ENCODE measurements at regions not wholly inside any gene's neighbourhood (a gene's known extent, or its start where the extent isn't known, plus 50 kb on each side); places are given as distances from the start of the nearest gene placed in this dataset.

DNA sequence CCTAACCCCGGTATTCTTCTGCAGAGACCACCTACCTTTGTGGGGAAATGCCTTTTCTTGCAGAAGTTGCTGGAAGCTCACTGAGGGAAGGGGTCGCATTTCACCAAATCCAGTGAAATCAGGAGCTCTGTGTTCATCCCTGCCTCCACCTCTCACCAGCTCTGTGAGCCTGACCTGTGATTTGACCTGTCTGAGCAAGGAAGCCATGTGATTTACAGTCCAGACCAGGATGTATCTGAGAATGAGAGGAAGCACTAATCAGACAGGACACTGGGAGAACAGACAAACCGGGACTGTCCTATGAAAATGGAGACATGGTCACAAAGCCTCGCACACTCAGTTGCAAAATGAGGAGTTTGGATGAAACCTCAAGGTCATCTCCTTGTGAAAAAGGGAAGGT, 285.4 kb downstream of the BCL11A start:
- Histone ChIP-seq H3K4me1 (no peaks in the 10 kb centered on the region), H3K36me3 (no peaks in the 10 kb centered on the region), H3K9ac (no peak overlapping the region), H3K9me3 (peaks cover 5% of the 10 kb centered on the region; the same call in 1 of the 2 replicates), H3K27me3 (no peaks in the 10 kb centered on the region), H3K27ac (no peak overlapping the region), H3K4me3 (no peak overlapping the region), H4K20me1 (no peaks in the 10 kb centered on the region), H3K4me2 (no peak overlapping the region)
- no peak for TF ChIP-seq Cebpa-rat (IDR thresholded peaks at IDR 0.05)

DNA sequence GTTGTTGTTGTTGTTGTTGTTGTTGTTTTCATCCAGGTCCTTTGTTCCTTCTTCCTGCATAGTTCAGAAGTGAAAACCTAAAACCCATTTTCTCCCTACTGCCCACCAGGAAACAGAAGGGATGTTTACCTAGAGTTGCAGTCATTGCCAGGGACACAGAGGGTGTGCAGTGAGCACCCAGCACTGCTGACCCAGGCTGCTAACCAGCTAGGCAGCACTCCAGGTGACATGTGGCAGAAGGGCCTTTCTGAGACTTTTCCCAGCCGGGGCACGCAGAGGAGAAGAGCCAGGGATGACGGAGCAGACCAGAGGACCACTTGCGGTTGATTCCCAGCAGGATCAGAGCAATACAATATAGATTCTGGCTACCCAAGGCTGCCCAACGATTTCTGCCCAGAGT, 286.3 kb downstream of the BCL11A start:
- Histone ChIP-seq H3K4me2 (no peak overlapping the region), H4K20me1 (no peaks in the 10 kb centered on the region), H3K27me3 (no peaks in the 10 kb centered on the region)

DNA sequence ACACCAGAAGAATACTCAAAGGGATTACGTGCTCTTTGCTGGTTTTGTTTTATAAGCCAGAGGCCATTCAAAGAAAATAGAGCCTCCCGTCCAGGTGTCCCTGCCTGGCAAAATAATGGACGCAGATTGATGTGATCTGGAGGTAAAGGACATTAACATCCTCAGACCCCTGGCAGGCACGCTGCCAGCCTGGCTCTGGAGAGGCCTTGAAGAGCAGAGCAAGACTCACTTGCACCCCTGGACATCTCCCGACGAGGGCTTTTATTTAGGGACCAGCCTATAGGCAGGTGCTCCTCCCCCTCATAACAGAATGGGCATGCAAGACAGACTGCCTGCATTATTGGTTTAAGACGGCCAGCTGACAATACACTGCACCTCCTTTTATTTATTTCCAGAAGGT, 291.3 kb downstream of the BCL11A start:
- Histone ChIP-seq H3K9me3 (peaks cover 5% of the 10 kb centered on the region; the same call in 1 of the 2 replicates), H3K36me3 (no peaks in the 10 kb centered on the region), H4K20me1 (no peaks in the 10 kb centered on the region), H3K27ac (no peak overlapping the region), H3K27me3 (no peaks in the 10 kb centered on the region), H3K9ac (no peak overlapping the region), H3K4me1 (no peaks in the 10 kb centered on the region), H3K4me2 (no peak overlapping the region), H3K4me3 (no peak overlapping the region)
- no peak for TF ChIP-seq Cebpa-rat (IDR thresholded peaks at IDR 0.05)

More for the DNA sequence above, 286.3 kb downstream of the BCL11A start:
- H3K36me3 ChIP-seq: no peaks in the 10 kb centered on the region
- no peak overlapping the region for H3K27ac ChIP-seq
- no peak for TF ChIP-seq Cebpa-rat (IDR thresholded peaks at IDR 0.05)
- no peak overlapping the region for H3K9ac ChIP-seq
- no peaks in the 10 kb centered on the region for H3K4me1 ChIP-seq
- peaks cover 5% of the 10 kb centered on the region; the same call in 1 of the 2 replicates for H3K9me3 ChIP-seq
- H3K4me3 ChIP-seq: no peak overlapping the region

DNA sequence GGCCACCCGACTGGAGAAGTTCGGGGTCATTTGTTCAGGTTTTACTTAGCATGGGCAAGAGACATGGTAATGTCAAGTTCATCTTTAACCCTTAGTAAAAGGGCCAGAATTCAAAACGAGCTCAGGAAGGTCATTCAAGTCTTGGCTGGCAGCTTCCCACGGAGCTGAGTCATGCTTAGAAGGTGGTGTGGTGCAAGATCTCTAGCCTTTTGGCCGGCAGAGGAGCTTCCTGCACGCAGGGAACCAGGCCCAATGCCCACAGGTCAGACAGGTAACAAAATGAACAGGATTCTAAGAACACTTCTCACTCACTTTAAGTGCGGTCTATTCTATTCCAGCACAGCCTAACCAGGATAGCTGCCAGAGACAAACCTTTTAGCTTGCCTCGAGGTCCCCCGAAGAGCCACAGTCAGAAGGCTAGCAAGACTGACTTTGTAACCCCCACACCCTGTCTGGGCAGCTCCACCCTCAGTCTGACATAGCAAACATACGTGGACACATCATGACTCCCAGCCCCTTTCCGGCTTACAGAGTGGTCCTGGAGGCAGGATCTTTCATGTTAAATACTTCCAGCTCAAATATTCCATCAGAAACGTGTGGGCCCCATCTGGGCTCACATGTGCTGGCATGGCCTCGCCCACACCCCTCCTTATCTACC, 292.7 kb downstream of the BCL11A start:
- Histone ChIP-seq H3K4me1 (no peaks in the 10 kb centered on the region), H3K9ac (no peak overlapping the region), H3K9me3 (peaks cover 5% of the 10 kb centered on the region; the same call in 1 of the 2 replicates), H3K27me3 (no peaks in the 10 kb centered on the region), H3K4me3 (no peak overlapping the region), H3K27ac (no peak overlapping the region), H3K36me3 (no peaks in the 10 kb centered on the region), H4K20me1 (no peaks in the 10 kb centered on the region), H3K4me2 (no peak overlapping the region)
- no peak for TF ChIP-seq Cebpa-rat (IDR thresholded peaks at IDR 0.05)

DNA sequence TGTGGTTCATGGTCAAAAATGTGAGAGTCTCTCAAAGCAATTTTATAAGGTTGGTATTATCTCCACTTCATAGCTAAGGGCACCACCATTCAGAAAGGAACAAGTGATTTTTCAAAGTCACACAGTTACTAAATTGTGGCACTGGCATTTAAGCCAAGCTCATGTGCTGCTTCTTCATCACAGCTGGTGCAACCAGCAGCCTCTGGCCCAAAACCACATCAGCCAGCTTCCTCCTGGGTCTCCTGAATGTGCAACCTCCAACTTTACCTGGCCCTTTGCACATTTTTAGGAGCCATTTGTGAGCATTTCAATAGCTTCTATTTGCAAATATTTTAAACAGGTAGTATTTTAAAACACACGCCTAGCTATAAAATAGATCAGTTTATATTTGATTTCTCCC, 293.7 kb downstream of the BCL11A start:
- no peaks in the 10 kb centered on the region for H4K20me1 ChIP-seq
- no peak overlapping the region for H3K4me2 ChIP-seq
- no peak overlapping the region for H3K27ac ChIP-seq
- H3K36me3 ChIP-seq: no peaks in the 10 kb centered on the region
- TF ChIP-seq Cebpa-rat (IDR thresholded peaks at IDR 0.05): no peak
- H3K4me1 ChIP-seq: no peaks in the 10 kb centered on the region
- H3K9me3 ChIP-seq: no peaks in the 10 kb centered on the region
- H3K4me3 ChIP-seq: no peak overlapping the region
- H3K9ac ChIP-seq: no peak overlapping the region
- H3K27me3 ChIP-seq: no peaks in the 10 kb centered on the region

DNA sequence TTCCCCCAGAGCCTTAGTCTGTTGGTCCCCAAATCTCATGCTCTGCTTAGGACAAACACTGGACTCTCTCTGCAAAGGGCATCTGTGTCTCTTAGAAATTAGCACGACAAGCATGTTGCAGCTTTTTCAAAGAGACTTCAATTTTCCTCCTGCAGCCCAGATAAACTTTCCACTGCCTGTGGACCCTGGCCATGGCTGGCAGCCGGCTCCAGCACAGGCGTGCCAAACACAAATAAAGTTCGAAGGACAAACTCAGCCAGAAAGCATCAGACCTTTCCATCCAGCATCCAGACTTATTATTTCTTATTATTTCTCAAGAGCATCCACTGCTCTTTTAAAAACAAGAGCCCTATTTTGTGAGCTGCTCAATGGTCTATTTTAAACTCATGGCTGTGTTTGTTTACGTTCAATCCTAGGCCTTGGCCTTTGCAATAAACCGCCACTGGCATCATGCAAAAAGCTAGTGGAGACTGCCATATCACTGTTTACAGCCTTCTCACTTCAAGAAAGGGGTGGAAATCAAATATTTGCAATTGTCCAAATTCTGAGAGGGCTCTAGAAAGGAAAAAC, 300.8 kb downstream of the BCL11A start:
- no peaks in the 10 kb centered on the region for H3K9me3 ChIP-seq
- H3K4me2 ChIP-seq: no peak overlapping the region
- no peaks in the 10 kb centered on the region for H3K27me3 ChIP-seq
- H3K36me3 ChIP-seq: no peaks in the 10 kb centered on the region
- H3K4me1 ChIP-seq: no peaks in the 10 kb centered on the region
- H4K20me1 ChIP-seq: no peaks in the 10 kb centered on the region
- H3K4me3 ChIP-seq: no peak overlapping the region
- TF ChIP-seq Cebpa-rat (IDR thresholded peaks at IDR 0.05): no peak
- H3K9ac ChIP-seq: no peak overlapping the region
- no peak overlapping the region for H3K27ac ChIP-seq

DNA sequence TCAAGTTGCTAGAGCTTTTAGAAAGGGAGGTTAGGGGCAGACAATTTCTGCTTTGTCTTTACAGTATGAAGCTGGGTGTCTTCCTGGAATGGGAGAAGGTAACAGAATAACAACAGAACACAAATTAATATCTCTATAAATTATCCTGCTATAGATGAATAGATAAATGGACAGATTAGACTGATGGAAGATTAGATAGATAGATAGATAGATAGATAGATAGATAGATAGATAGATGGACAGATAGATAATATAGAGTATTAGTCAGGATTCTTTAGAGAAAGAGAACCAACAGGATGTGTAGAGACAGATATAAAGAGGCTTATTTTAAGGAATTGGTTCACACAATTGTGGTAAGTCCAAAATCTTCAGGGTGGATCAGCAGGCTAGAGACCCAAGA, 302.2 kb downstream of the BCL11A start:
- Histone ChIP-seq H3K4me1 (no peaks in the 10 kb centered on the region), H3K9me3 (no peaks in the 10 kb centered on the region)

DNA sequence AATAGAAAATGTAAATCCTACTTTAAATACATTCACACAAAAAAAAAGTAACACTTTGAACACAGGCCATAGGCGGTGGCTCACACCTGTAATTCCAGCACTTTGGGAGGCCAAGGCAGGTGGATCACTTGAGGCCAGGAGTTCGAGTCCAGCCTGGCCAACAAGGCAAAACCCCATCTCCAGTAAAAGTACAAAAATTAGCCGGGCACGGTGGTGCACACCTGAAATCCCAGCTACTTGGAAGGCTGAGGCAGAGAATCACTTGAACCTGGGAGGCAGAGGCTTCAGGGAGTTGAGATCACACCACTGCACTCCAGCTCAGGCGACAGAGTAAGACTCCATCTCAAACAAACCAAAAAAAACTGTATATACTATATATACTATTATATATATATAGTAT, 303.6 kb downstream of the BCL11A start:
- Histone ChIP-seq H3K27me3 (no peaks in the 10 kb centered on the region), H3K27ac (no peak overlapping the region), H3K9me3 (no peaks in the 10 kb centered on the region), H3K4me3 (no peak overlapping the region), H3K4me1 (no peaks in the 10 kb centered on the region), H3K9ac (no peak overlapping the region), H3K36me3 (no peaks in the 10 kb centered on the region), H3K4me2 (no peak overlapping the region), H4K20me1 (no peaks in the 10 kb centered on the region)
- no peak for TF ChIP-seq Cebpa-rat (IDR thresholded peaks at IDR 0.05)

More for the DNA sequence above, 302.2 kb downstream of the BCL11A start:
- H3K27me3 ChIP-seq: no peaks in the 10 kb centered on the region
- H3K9ac ChIP-seq: no peak overlapping the region
- H3K27ac ChIP-seq: no peak overlapping the region
- no peak overlapping the region for H3K4me3 ChIP-seq
- no peak for TF ChIP-seq Cebpa-rat (IDR thresholded peaks at IDR 0.05)
- no peak overlapping the region for H3K4me2 ChIP-seq
- H4K20me1 ChIP-seq: no peaks in the 10 kb centered on the region
- no peaks in the 10 kb centered on the region for H3K36me3 ChIP-seq

DNA sequence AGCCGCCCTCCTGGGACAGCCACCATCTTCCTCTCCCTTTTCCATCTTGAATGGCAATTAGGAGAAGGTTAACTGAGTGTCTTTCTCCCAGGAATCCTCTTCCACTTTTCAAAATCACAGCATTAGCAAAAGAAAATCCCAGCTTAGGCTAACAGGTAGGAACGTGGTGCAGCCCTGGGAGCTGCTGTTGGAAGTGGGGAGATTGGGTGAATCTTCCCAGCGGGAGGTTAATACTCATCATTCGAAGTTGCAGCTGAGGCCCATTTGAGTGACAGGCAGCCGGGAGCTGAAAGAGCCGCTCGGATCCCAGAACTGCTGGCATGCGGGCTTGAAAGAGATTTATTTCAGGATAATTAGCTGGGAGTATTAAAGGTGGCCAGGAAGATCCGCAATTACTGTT, 306.0 kb downstream of the BCL11A start:
- Histone ChIP-seq H3K4me2 (no peak overlapping the region), H3K27ac (no peak overlapping the region), H4K20me1 (no peaks in the 10 kb centered on the region), H3K36me3 (no peaks in the 10 kb centered on the region), H3K4me3 (no peak overlapping the region), H3K9me3 (peaks cover 7% of the 10 kb centered on the region), H3K27me3 (no peaks in the 10 kb centered on the region), H3K4me1 (no peaks in the 10 kb centered on the region), H3K9ac (no peak overlapping the region)
- no peak for TF ChIP-seq Cebpa-rat (IDR thresholded peaks at IDR 0.05)

DNA sequence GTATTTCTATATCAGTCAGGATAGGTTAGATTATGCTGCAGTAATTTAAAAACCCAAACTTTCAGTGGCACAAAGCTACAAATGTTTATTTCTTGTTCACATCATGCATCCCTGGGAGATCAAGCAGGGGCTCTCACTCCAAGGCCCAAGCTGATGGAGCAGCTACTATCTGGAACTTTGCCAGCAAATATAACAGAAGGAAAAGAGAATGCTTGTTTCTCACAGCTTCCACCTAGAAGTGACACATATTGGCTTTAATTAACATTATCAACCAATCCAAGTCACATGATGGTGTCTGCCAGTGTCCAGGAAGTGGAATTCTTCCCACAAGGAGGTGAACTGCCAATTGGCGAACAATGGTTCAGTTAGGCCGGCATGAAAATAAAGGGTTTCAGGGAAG, 306.9 kb downstream of the BCL11A start:
- no peak for TF ChIP-seq Cebpa-rat (IDR thresholded peaks at IDR 0.05)
- Histone ChIP-seq H3K4me1 (no peaks in the 10 kb centered on the region), H3K9me3 (peaks cover 8% of the 10 kb centered on the region), H3K4me3 (no peak overlapping the region), H3K4me2 (no peak overlapping the region), H3K27me3 (no peaks in the 10 kb centered on the region), H4K20me1 (no peaks in the 10 kb centered on the region), H3K36me3 (no peaks in the 10 kb centered on the region), H3K27ac (no peak overlapping the region), H3K9ac (no peak overlapping the region)
